Heart left ventricle (tissue), 16 donors: ENCODE measurements at regions not wholly inside any gene's neighbourhood (a gene's known extent, or its start where the extent isn't known, plus 50 kb on each side); places are given as distances from the start of the nearest gene placed in this dataset.

Experiments used
- ATAC-seq, 4 donors: fragments of 200-7000 bp; cut with Tn5 transposase; one replicate each; pipeline ENCODE4 v1.9.1; 2020 to 2022; ENCODE audit warnings: moderate library complexity in 4 of 4, mild to moderate bottlenecking in 3 of 4, moderate number of reproducible peaks in 1 of 4
- DNase-seq, 5 donors: peaks; one replicate each; pipeline ENCODE4 v3.0.0-alpha.2; 2020
- H3K27ac ChIP-seq, 12 donors: fragments of 200-600 bp; sonication (generic) in 4 of 12; one replicate each; pipeline versions ENCODE4 v1.5.0 to v1.8.0; 2016 to 2022; ENCODE audit warnings: mild to moderate bottlenecking in 2 of 12
- H3K27me3 ChIP-seq, 9 donors: fragments of 200-600 bp; sonication (generic) in 2 of 9; one replicate each; pipeline versions ENCODE4 v1.5.1 to v1.8.0; 2016 to 2022; ENCODE audit warnings: mild to moderate bottlenecking in 3 of 9
- H3K36me3 ChIP-seq, 9 donors: fragments of 200-600 bp; sonication (generic) in 2 of 9; one replicate each; pipeline versions ENCODE4 v1.5.0 to v1.8.0; 2018 to 2022; ENCODE audit warnings: mild to moderate bottlenecking in 2 of 9
- H3K4me1 ChIP-seq, 12 donors: fragments of 200-600 bp; sonication (generic) in 4 of 12; one replicate each; pipeline versions ENCODE4 v1.5.0 to v1.8.0; 2016 to 2022; ENCODE audit warnings: mild to moderate bottlenecking in 3 of 12
- H3K4me3 ChIP-seq, 12 donors: fragments of 200-600 bp; sonication (generic) in 4 of 12; one replicate each; pipeline versions ENCODE4 v1.5.0 to v1.8.0; 2017 to 2022; ENCODE audit warnings: mild to moderate bottlenecking in 9 of 12, moderate library complexity in 4 of 12
- H3K9me3 ChIP-seq, 12 donors: fragments of 200-600 bp; sonication (generic) in 4 of 12; one replicate each; pipeline versions ENCODE4 v1.5.0 to v1.8.0; 2016 to 2022; ENCODE audit warnings: mild to moderate bottlenecking in 1 of 12
- CTCF ChIP-seq, 12 donors: fragments of 200-600 bp; sonication (generic) in 4 of 12; IDR thresholded peaks; one replicate each; pipeline versions ENCODE4 v1.5.0 to v1.8.0; 2018 to 2022; ENCODE audit warnings: antibody characterized with exemption in 12 of 12, mild to moderate bottlenecking in 5 of 12
- POLR2A ChIP-seq, 2 donors: fragments of 450-650 bp; IDR thresholded peaks; one replicate each; pipeline ENCODE4 v1.6.1; 2017; ENCODE audit warnings: antibody characterized with exemption in 2 of 2, mild to moderate bottlenecking in 2 of 2, moderate library complexity in 2 of 2
- WGBS, 4 donors: extraction: QIAGEN DNeasy Blood & Tissue Kit in 2 of 4; methylation state at CpG; one replicate each; pipeline versions ENCODE4 v1.1.5 to v1.1.7; 2013 to 2018; 5-methylcytosine and 5-hydroxymethylcytosine counted together
- intact Hi-C, 10 donors: fragments of 100-400 bp; cut with DNase I; formaldehyde crosslinking; loops; one replicate each; pipeline versions ENCODE4 v1.11.1 to v1.14.2; 2022
- donor health status: ischemic (EF 13 %, LVEDD 7.1; RV severe dilation, severe dysfunction).
- donor health status: healthy with polysubstance abuse.
- donor health status: DM: no; HTN: yes; CAD: no.
- donor health status: DM: no; HTN: no; CAD: no.
- donor health status: ischemic (EF 25% LVEDD 6.9; RV normal size, moderate dysfunction).
- donor health status: ischemic (EF 25% LVEDD 5.7; RV mildly dilated, moderate dysfunction).
- donor health status: healthy.
- donor health status: DM: yes; HTN: yes; CAD: no.
- donor health status: ischemic (EF 35%, LVEDD 5.7; RV mildly dilated, moderate dysfunction).
- donor health status: nonischemic (EF 11% LVEDD 7.7; RV severe dilation, severe dysfunction).
- donor health status: DM: yes; HTN: yes; CAD: no.
- donor health status: PGD.
- donor health status: ischemic (EF 29% LVEDD 5.4; RV normal size, mild dysfunction).
- donor health status: nonischemic (EF 23%, LVEDD 6.1; RV moderate dilation, normal function).

- TF ChIP-seq CTCF (IDR thresholded peaks at IDR 0.05) (no peak), POLR2A (IDR thresholded peaks at IDR 0.05) (no peak)
- intact Hi-C loops = no loop called here
- no peak overlapping the region for H3K4me3 ChIP-seq
- H3K27ac ChIP-seq = no peak overlapping the region
- H3K36me3 ChIP-seq = no peaks in the 10 kb centered on the region
- H3K9me3 ChIP-seq = no peaks in the 10 kb centered on the region
- ATAC-seq = no peak
- WGBS, 4 donors = 71 to 81% (median 77%) methylated on average over 2 of the region's 2 CpGs
- H3K4me1 ChIP-seq = no peaks in the 10 kb centered on the region
- H3K27me3 ChIP-seq = no peaks in the 10 kb centered on the region
- DNase-seq = no peak
Measured at GRCh38 chr16:17830651-17831050, 359.9 kb upstream of the XYLT1 start.

DNA sequence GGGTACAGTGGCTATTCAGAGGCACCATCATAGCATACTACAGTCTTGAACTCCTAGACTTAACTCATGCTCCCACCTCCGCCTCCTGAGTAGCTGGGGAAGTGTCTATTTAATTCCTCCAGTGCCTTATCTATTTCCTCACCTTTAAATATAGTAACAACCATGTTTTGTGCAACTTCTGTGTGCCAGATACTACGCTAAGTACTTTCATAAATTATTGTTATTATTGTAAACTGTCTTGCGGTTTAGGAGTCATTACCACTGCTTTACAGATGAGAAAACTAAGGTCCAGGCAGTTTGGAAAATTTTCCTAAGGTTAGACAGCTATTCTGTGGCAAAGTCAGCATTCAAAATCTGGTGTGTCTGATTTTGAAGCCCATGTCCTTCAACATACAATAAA is 359.1 kb upstream of the XYLT1 start:
- no peaks in the 10 kb centered on the region for H3K36me3 ChIP-seq
- H3K9me3 ChIP-seq = no peaks in the 10 kb centered on the region
- 50 to 69% (median 56%) methylated on average over 3 of the region's 3 CpGs for WGBS, 4 donors
- intact Hi-C loops = no loop called here
- no peaks in the 10 kb centered on the region for H3K27me3 ChIP-seq
- no peak overlapping the region for H3K27ac ChIP-seq
- DNase-seq (no peak), ATAC-seq (no peak)
- H3K4me1 ChIP-seq = no peaks in the 10 kb centered on the region
- H3K4me3 ChIP-seq = no peak overlapping the region
- TF ChIP-seq POLR2A (IDR thresholded peaks at IDR 0.05) (no peak), CTCF (IDR thresholded peaks at IDR 0.05) (no peak)

GRCh38 chr16:17828012-17828411 is 357.3 kb upstream of the XYLT1 start:
- DNase-seq (no peak), ATAC-seq (no peak)
- no peak overlapping the region for H3K4me3 ChIP-seq
- 36 to 48% (median 41%) methylated on average over 2 of the region's 2 CpGs for WGBS, 4 donors
- no peaks in the 10 kb centered on the region for H3K9me3 ChIP-seq
- no peak overlapping the region for H3K27ac ChIP-seq
- TF ChIP-seq CTCF (IDR thresholded peaks at IDR 0.05) (no peak), POLR2A (IDR thresholded peaks at IDR 0.05) (no peak)
- H3K36me3 ChIP-seq = no peaks in the 10 kb centered on the region
- no peaks in the 10 kb centered on the region for H3K27me3 ChIP-seq
- intact Hi-C loops = no loop called here
- no peaks in the 10 kb centered on the region for H3K4me1 ChIP-seq

GRCh38 chr16:17827313-17827712 is 356.6 kb upstream of the XYLT1 start:
- Histone ChIP-seq H3K4me1 (no peaks in the 10 kb centered on the region), H3K4me3 (no peak overlapping the region), H3K9me3 (no peaks in the 10 kb centered on the region), H3K27ac (no peak overlapping the region), H3K27me3 (no peaks in the 10 kb centered on the region), H3K36me3 (no peaks in the 10 kb centered on the region)
- ATAC-seq = no peak
- WGBS, 4 donors = 86 to 93% (median 88%) methylated on average over 1 of the region's 1 CpG
- DNase-seq = no peak
- intact Hi-C loops = no loop called here
- no peak for TF ChIP-seq CTCF (IDR thresholded peaks at IDR 0.05)
- no peak for TF ChIP-seq POLR2A (IDR thresholded peaks at IDR 0.05)
